Activated naive CD8-positive, alpha-beta T cell treated with anti-CD3 and anti-CD28 coated beads, Interleukin-2, amount 50 U/mL, for 16 hours (primary cell): ENCODE measurements at regions not wholly inside any gene's neighbourhood (a gene's known extent, or its start where the extent isn't known, plus 50 kb on each side); places are given as distances from the start of the nearest gene placed in this dataset.
"Not testable (repeated sequence)": the region's sequence is repeated elsewhere in the genome, so short reads cannot be mapped to it uniquely, and the experiment has no call there.

Source experiments
- DNase-seq: peaks from one replicate; pipeline ENCODE4 v3.0.0-alpha.2; 2020; ENCODE audit warnings: low read depth, low spot score

GRCh38 chr12:92432724-92433441 is 269.9 kb upstream of the PLEKHG7 start:
- DNase-seq = no peak

- DNase-seq = no peak
Measured at GRCh38 chr12:92431146-92431545, 271.6 kb upstream of the PLEKHG7 start.

- no peak for DNase-seq
Measured at GRCh38 chr12:92426332-92426731, 276.5 kb upstream of the PLEKHG7 start.

GRCh38 chr12:92425165-92425564 is 277.6 kb upstream of the PLEKHG7 start:
- no peak for DNase-seq

- DNase-seq = no peak
Measured at GRCh38 chr12:92424338-92424737, 278.5 kb upstream of the PLEKHG7 start.

GRCh38 chr12:92421701-92422100 is 276.1 kb upstream of the BTG1 start:
- no peak for DNase-seq

- DNase-seq = no peak
Measured at GRCh38 chr12:92421042-92421441, 275.4 kb upstream of the BTG1 start.

GRCh38 chr12:92419201-92419600 is 273.6 kb upstream of the BTG1 start:
- DNase-seq = no peak

GRCh38 chr12:92418381-92418780 is 272.7 kb upstream of the BTG1 start:
- no peak for DNase-seq

- DNase-seq = no peak
Measured at GRCh38 chr12:92417373-92417772, 271.7 kb upstream of the BTG1 start.

- DNase-seq = no peak
Measured at GRCh38 chr12:92416385-92416812, 270.8 kb upstream of the BTG1 start.

GRCh38 chr12:92414170-92415070 is 268.8 kb upstream of the BTG1 start:
- DNase-seq = no peak

GRCh38 chr12:92413286-92413685 is 267.6 kb upstream of the BTG1 start:
- no peak for DNase-seq

GRCh38 chr12:92412856-92413255 is 267.2 kb upstream of the BTG1 start:
- DNase-seq = no peak

- DNase-seq = no peak
Measured at GRCh38 chr12:92411687-92412086, 266.0 kb upstream of the BTG1 start.

- DNase-seq = no peak
Measured at GRCh38 chr12:92408072-92408900, 262.6 kb upstream of the BTG1 start.

GRCh38 chr12:92406404-92407070 is 260.9 kb upstream of the BTG1 start:
- DNase-seq = not testable (repeated sequence)

GRCh38 chr12:92405801-92406251 is 260.2 kb upstream of the BTG1 start:
- DNase-seq = peak; percentile 13

- DNase-seq = no peak
Measured at GRCh38 chr12:92404921-92405320, 259.3 kb upstream of the BTG1 start.

- DNase-seq = no peak
Measured at GRCh38 chr12:92404259-92404894, 258.7 kb upstream of the BTG1 start.
